Activated naive CD4-positive, alpha-beta T cell treated with anti-CD3 and anti-CD28 coated beads, Interleukin-2, amount 50 U/mL, for 16 hours (primary cell): ENCODE measurements at regions not wholly inside any gene's neighbourhood (a gene's known extent, or its start where the extent isn't known, plus 50 kb on each side); places are given as distances from the start of the nearest gene placed in this dataset.

ENCODE experiments used
- DNase-seq: peaks from one replicate; pipeline ENCODE4 v3.0.0-alpha.2; 2020

DNA sequence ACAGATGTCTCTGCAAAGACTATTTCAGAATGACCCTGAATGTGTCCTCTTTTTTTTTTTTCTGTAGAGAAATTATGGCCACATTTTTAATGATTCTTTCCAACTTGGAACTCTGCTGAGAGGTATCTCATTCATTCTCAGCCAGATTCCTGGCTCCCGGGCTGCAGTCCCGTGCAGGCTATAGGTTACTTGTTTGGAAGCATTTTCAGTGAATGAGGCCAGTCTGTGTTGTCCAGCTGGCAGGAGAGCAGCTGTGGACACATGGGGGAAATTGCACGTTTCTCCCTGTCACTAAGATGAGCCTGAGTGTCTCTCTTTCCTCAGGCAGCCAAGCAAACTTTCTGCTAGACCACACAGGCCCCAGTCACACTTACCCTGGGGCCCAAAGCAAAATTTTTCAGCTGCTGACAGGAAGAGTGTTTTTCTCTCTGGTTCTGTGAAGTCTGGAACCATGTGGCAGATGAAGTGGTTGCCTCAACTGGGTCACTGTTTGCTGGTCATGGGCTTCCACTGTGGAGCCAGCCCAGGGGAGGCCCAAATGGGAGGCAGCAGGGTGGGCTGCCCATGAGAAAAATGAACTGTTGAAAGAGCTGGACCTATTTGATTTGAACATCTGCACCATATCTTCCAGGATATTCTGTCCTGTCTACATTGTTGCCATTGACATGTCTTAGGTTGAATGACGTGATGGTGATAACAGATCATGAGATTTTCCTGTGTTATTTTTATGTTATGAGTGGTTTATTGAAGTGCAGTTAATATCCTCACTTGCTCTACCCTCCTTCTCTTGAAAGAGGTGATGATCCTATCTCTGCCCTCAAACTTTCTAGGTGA lies 431.2 kb downstream of the LPIN1 start:
- no peak for DNase-seq

- DNase-seq: no peak
Observed at GRCh38 chr2:12178289-12179080, 432.1 kb downstream of the LPIN1 start.

DNA sequence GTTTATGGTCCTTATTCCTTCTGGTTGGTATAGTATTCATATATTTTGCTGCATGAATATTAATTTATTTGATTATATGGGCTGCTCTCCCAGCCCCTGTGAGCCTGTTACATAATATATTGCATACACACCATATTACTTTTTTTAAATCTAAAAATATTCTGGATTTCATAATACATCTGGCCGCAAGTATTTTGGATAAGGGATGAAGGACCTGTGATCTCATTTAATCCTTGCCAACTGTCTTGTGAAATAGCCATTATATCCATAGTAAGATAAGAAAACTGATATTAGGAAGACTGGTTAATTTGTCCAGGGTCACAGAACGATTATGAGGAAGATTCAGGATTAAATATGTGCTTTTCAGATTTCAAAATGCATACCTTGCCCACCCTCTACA lies 433.6 kb downstream of the LPIN1 start:
- DNase-seq: no peak

DNA sequence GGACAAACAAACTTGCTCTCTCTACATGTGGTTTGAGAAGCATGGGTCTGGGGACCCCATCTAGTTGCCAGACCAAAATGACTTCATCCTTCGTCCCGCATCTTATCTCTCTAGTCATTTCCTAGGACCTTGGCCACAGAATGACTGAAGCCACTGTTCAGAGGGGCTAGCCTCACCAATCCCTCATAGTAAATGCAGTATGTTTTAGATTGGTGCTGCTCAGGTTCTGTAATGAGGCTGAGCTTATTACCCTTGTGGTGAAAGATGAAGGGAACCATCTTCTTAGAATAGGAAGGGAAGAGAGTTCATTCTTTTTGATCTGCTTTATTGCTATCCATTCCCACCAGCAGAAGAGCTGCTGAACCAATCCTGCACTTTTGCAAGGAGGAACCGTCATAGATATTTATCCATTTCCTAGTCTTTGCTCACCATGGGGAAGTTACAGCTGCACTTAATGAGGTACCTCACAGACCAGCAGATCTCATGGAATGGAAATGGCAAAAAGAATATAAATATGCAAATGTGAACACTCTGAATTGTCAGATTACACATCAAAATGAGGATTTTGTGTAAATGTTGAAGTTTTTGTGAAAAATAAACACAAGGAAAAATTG lies 436.7 kb downstream of the LPIN1 start:
- DNase-seq: no peak

DNA sequence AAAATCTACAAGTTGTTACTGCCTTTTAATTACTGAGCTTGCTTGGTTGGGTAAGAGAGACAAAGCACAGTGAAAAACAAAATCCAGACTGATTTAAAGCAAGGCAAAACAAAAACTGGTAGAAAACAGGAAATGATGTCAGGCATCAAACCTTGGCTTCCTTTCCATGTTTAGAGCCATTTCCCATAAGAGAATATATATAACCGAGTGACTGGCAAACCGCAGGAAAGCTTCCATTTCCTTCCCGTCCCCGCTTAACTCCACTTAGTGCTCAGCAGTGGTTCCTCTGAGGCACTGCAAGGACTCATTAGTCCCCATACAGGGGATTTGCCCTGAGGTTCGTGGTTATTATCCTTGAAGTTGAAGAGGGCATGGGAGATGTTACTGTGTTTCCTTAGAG lies 446.3 kb downstream of the LPIN1 start:
- no peak for DNase-seq

GRCh38 chr2:12194968-12195367 lies 448.5 kb downstream of the LPIN1 start:
- no peak for DNase-seq

DNA sequence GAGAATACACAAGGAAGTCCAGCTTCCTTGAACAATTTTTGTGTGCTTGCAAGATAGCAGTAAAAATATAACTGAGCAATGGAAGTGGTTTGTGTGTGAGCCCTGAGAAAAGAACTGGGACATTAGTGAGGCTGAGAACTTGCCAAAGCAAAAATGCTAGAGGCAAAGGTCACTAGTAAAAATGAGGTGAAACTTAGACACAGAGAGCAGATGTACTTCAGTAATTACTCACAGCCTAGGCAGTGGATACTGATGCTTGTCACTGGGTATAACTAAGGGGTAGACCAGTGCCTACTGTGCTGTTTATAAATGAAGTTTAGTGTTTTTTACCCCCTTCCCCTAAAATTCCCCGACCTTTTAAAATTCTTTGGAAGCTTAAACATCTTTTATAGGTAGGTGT lies 450.1 kb downstream of the LPIN1 start:
- DNase-seq: no peak

- no peak for DNase-seq
Observed at GRCh38 chr2:12197133-12197532, 450.7 kb downstream of the LPIN1 start.

DNA sequence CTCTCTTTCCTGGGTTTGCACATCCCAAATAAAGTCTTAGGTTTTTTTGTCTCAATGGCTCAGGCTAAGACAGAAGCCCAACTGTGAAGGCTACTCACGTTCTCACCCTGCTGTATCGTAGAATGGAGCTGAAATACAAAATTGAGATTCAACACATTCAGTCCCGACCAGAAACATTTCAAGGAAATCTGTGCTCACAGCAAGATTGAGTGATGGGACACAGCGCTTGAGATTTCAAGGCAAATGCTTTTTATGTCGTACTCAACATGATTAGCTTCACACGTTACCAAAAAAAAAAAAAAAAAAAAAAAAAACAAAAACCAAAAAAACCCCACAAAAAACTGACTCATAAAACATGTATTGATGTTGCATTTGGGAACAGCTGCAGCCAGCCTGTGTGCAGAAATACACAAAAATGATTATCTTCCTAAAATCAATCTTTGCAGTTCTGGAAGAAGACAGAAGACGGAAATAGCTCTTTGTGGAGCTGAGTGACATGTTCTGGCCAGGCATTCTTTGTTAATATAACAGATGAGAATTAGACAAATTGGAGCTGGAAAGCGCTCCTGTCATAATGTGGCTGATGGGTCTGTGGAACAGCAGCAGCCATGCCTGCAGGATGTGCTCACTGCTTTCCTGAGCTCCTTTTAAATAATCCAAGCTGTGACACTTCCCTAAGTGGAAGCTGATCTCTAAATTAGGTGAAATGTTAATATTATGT lies 453.2 kb downstream of the LPIN1 start:
- no peak for DNase-seq

GRCh38 chr2:12201369-12201768 lies 454.9 kb downstream of the LPIN1 start:
- no peak for DNase-seq

- no peak for DNase-seq
Observed at GRCh38 chr2:12202313-12203075, 456.1 kb downstream of the LPIN1 start.

GRCh38 chr2:12203528-12203927 lies 457.1 kb downstream of the LPIN1 start:
- no peak for DNase-seq

DNA sequence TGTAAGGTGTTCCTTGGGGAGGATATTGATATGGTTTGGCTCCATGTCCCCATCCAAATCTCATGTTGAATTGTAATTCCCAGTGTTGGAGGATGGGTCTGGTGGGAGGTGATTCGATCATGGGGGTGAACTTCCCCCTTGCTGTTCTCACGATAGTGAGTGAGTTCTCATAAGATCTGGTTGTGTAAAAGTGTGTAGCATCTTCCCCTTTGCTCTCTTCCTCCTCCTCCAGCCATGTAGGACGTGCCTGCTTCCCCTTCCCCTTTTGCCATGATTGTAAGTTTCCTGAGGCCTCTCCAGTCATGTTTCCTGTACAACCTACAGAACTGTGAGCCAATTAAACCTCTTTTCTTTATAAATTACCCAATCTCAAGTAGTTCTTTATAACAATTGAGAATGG lies 458.7 kb downstream of the LPIN1 start:
- no peak for DNase-seq

- DNase-seq: no peak
Observed at GRCh38 chr2:12207491-12207890, 461.1 kb downstream of the LPIN1 start.

- DNase-seq: no peak
Observed at GRCh38 chr2:12210016-12210933, 463.8 kb downstream of the LPIN1 start.

DNA sequence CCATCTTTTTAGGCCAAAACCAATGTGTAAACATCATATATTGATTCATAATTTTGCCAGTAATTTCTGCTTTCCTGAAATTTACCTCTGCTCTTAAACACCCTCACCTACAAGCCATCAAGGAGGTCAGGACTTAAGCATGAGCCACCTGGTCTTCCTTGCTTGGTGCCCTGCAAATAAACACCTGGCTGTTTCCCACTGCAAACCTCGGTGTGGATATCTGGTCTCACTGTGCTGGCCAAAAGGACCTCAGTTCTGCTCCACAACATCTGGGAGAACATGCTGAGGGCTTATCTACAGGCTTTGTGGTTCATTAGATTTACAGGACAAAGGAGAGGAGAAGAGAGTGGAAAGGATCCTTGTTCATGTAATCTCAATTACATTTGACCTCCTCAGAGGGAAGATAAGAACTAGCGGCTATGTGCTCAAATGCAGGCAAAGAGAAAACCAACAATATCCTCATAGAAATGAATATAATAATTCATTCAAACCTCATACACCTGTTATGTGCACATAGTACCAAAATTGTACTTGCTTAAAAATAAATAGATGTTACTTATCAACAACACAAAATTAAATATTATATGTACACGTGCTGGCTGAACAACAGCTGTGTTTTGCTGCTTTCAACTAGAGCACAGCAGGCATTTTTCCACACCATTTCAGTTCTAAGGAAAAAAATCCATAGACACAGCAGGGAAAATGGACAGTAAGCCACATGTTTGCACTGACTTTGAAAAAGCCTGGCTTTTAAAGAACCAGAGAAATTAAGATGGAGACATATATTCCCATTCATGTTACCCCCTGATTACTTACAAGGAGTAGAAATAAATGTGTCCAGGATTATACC lies 465.1 kb downstream of the LPIN1 start:
- no peak for DNase-seq

DNA sequence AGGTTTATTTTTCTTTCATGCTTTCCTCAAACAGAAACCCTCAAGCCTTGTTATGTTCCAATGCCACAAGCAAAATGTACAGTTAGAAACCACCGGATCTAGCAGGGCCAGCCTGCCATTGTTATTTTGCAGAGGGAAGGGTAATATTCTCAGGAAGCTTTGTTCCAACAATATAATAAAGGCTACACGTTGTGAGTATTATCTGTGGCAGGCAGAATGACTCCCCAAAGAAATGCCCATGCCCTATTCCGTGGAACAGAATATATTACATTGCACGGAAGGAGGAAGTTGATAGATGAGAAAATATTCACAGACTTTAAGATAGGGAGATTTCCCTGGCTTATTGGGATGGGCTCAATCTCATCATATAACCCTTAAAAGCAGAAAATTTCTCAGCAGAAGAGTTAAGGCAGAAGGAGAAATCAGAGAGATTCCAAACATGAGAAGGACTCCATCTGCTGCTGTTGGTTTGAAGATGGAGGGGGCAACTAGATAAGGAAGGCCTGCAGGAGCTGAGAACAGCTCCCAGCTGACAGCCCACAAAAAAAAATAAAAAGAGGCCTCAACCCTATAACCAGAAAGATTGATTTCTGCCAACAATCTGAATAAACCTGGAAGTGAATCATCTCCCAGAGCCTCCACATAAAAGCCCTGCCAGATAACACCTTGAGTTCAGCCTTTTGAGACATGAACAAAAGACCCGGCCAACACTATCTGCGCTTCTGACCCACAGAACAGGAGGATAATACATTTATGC lies 466.6 kb downstream of the LPIN1 start:
- no peak for DNase-seq

GRCh38 chr2:12217175-12217574 lies 470.7 kb downstream of the LPIN1 start:
- no peak for DNase-seq

DNA sequence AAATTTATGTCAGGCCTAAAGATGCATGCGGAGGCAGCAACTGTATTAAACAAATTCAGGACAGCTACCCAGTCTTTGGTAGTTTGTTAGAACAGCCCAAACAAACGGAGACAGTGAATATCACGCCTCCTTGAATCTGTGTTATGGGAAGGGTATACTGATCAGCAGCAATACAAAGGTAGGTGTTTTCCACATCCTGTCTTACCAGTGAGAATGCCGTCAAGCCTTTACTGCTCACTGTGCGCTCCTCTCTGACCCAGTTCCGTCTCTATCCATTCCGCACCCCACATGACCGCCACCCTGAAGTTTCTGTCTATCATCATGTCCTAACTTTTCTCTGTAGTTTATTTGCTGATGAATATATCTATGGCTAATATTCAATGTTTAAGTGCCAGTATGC lies 473.3 kb downstream of the LPIN1 start:
- DNase-seq: no peak

GRCh38 chr2:12221584-12221983 lies 475.2 kb downstream of the LPIN1 start:
- no peak for DNase-seq
